A549 (cell line): ENCODE measurements at regions not wholly inside any gene's neighbourhood (a gene's known extent, or its start where the extent isn't known, plus 50 kb on each side); places are given as distances from the start of the nearest gene placed in this dataset.

Experiments used
- ATAC-seq, 2 experiments: fragments of 200-7000 bp in 1 of 2; fragments of >200 bp in 1 of 2; cut with Nextera tagmentation in 1 of 2; cut with Tn5 transposase in 1 of 2; 3 replicates each; pipeline versions ENCODE4 v1.8.0 to v1.9.1; 2018 to 2020; ENCODE audit warnings: mild to moderate bottlenecking in 1 of 2, moderate library complexity in 1 of 2
- CTCF ChIA-PET: fragments of 300-600 bp; sonication (Branson Sonifier 250); formaldehyde crosslinking; extraction: SDS; loops from one replicate; lab custom pipeline; 2021; ENCODE audit warnings: antibody characterized with exemption, inconsistent platforms; lab: Yijun Ruan, JAX
- POLR2A ChIA-PET: fragments of 350-600 bp; formaldehyde crosslinking; extraction: SDS; loops from one replicate; lab custom pipeline; 2021; ENCODE audit warnings: antibody characterized with exemption, inconsistent platforms; lab: Yijun Ruan, JAX
- DNase-seq, 2 experiments: peaks; one replicate each; pipeline versions ENCODE4 v3.0.0 to v3.0.0-alpha.2; 2011 to 2016; ENCODE audit warnings: low read depth in 1 of 2, low spot score in 1 of 2
- FAIRE-seq: peaks from 2 replicates; lab custom pipeline; 2011; peaks lifted over from hg19 to GRCh38; lab: Jason Lieb, UNC
- H3K27ac ChIP-seq, 2 experiments: fragments of >200 bp; sonication (Bioruptor Twin); formaldehyde crosslinking; 3 replicates each; pipeline ENCODE4 v1.5.1; 2016 to 2017
- H3K4me1 ChIP-seq: fragments of >200 bp; sonication (Bioruptor Twin); formaldehyde crosslinking; 3 replicates; pipeline ENCODE4 v1.6.1; 2016
- H3K4me2 ChIP-seq: fragments of >200 bp; sonication (Bioruptor Twin); formaldehyde crosslinking; 3 replicates; pipeline ENCODE4 v1.6.1; 2016
- H3K4me3 ChIP-seq: fragments of >200 bp; sonication (Bioruptor Twin); formaldehyde crosslinking; 3 replicates; pipeline ENCODE4 v1.5.1; 2016
- H3K9me3 ChIP-seq: fragments of >200 bp; sonication (Bioruptor Twin); formaldehyde crosslinking; 3 replicates; pipeline ENCODE4 v1.6.1; 2016
- CBX2 ChIP-seq: fragments of 200-600 bp; sonication (generic); IDR thresholded peaks from 2 replicates; pipeline ENCODE4 v1.6.1; 2016; ENCODE audit warnings: low read depth, mild to moderate bottlenecking, borderline replicate concordance
- CHD2 ChIP-seq: fragments of 150-350 bp; IDR thresholded peaks from 2 replicates; pipeline ENCODE4 v1.6.1; 2014; ENCODE audit warnings: low read length; ENCODE audit not compliant: partially characterized antibody
- CHD4 ChIP-seq: fragments of 200-600 bp; sonication (generic); IDR thresholded peaks from 2 replicates; pipeline ENCODE4 v1.6.1; 2016; ENCODE audit warnings: antibody characterized with exemption, mild to moderate bottlenecking, borderline replicate concordance
- EHF ChIP-seq: fragments of 250-450 bp; sonication (Bioruptor Pico); IDR thresholded peaks from 2 replicates; pipeline ENCODE4 v1.5.0; 2020; ENCODE audit warnings: mild to moderate bottlenecking
- ESRRA ChIP-seq: fragments of 150-350 bp; IDR thresholded peaks from 2 replicates; pipeline ENCODE4 v1.6.1; 2014; ENCODE audit warnings: mild to moderate bottlenecking, low read length, borderline replicate concordance
- HOXA7 ChIP-seq: fragments of 250-450 bp; sonication (Bioruptor Pico); IDR thresholded peaks from 2 replicates; pipeline ENCODE4 v1.5.0; 2020; ENCODE audit warnings: mild to moderate bottlenecking, moderate library complexity
- HOXB13 ChIP-seq: fragments of 250-450 bp; sonication (Bioruptor Pico); IDR thresholded peaks from 2 replicates; pipeline ENCODE4 v1.5.0; 2020; ENCODE audit warnings: low read depth, mild to moderate bottlenecking, moderate library complexity
- JUN ChIP-seq, 2 experiments: fragments of >200 bp; sonication (Bioruptor Twin); formaldehyde crosslinking; IDR thresholded peaks; 2 replicates in 1 of 2; 3 replicates in 1 of 2; pipeline ENCODE4 v1.6.1; 2016 to 2017
- KDM1A ChIP-seq: fragments of 200-600 bp; sonication (generic); IDR thresholded peaks from 2 replicates; pipeline ENCODE4 v1.6.1; 2016; ENCODE audit warnings: low read depth, mild to moderate bottlenecking
- MAZ ChIP-seq: fragments of 150-350 bp; IDR thresholded peaks from 2 replicates; pipeline ENCODE4 v1.6.1; 2014; ENCODE audit warnings: antibody characterized with exemption, low read depth, low read length, borderline replicate concordance
- MYC ChIP-seq: IDR thresholded peaks from 2 replicates; pipeline ENCODE4 v1.6.1; 2012; ENCODE audit warnings: mild to moderate bottlenecking, inconsistent platforms, low read length, improper control_type of control experiment, borderline replicate concordance
- NR3C1 ChIP-seq: fragments of >200 bp; sonication (Bioruptor Twin); formaldehyde crosslinking; IDR thresholded peaks from 3 replicates; pipeline ENCODE4 v1.6.1; 2017
- RARB ChIP-seq: fragments of 250-450 bp; sonication (Bioruptor Pico); IDR thresholded peaks from 2 replicates; pipeline ENCODE4 v1.8.0; 2021; ENCODE audit warnings: mild to moderate bottlenecking, moderate library complexity
- RCOR1 ChIP-seq: fragments of 150-350 bp; IDR thresholded peaks from 2 replicates; pipeline ENCODE4 v1.6.1; 2014; ENCODE audit warnings: antibody characterized with exemption, low read length, low read depth
- SMC3 ChIP-seq: fragments of >200 bp; sonication (Bioruptor Twin); formaldehyde crosslinking; IDR thresholded peaks from 3 replicates; pipeline ENCODE4 v1.6.1; 2018; ENCODE audit warnings: inconsistent platforms
- TP53 ChIP-seq: fragments of 250-450 bp; sonication (Bioruptor Pico); IDR thresholded peaks from 2 replicates; pipeline ENCODE4 v1.5.0; 2021; ENCODE audit warnings: mild to moderate bottlenecking, moderate library complexity
- ZFP36 ChIP-seq: fragments of 450-650 bp; IDR thresholded peaks from 2 replicates; pipeline ENCODE4 v1.6.1; 2014; ENCODE audit warnings: borderline replicate concordance; ENCODE audit not compliant: partially characterized antibody
- WGBS: methylation state at CpG from one replicate; pipeline ENCODE4 v1.1.6; 2017; ENCODE audit errors: missing lambda C conversion rate; 5-methylcytosine and 5-hydroxymethylcytosine counted together
- TF ChIP-seq, protein P1 (sequence below): fragments of >200 bp; sonication (Bioruptor Twin); formaldehyde crosslinking; IDR thresholded peaks from 3 replicates; pipeline ENCODE4 v1.5.1; 2016
- TF ChIP-seq, protein P2 (sequence below): fragments of >200 bp; sonication (Bioruptor Twin); formaldehyde crosslinking; IDR thresholded peaks from 3 replicates; pipeline ENCODE4 v1.6.1; 2016
- TF ChIP-seq, protein P3 (sequence below): IDR thresholded peaks from 2 replicates; pipeline ENCODE4 v1.6.1; 2012; ENCODE audit warnings: low read depth, borderline replicate concordance
- TF ChIP-seq, protein P4 (sequence below): fragments of 200-600 bp; sonication (generic); IDR thresholded peaks from 2 replicates; pipeline ENCODE4 v1.6.1; 2016; ENCODE audit warnings: antibody characterized with exemption, mild to moderate bottlenecking, moderate library complexity
- TF ChIP-seq, protein P5 (sequence below): fragments of 150-350 bp; IDR thresholded peaks from 2 replicates; pipeline ENCODE4 v1.6.1; 2014; ENCODE audit warnings: low read depth, mild to moderate bottlenecking, low read length
- TF ChIP-seq, protein P6 (sequence below): fragments of 250-450 bp; sonication (Bioruptor Pico); IDR thresholded peaks from 2 replicates; pipeline ENCODE4 v1.5.0; 2020; ENCODE audit warnings: low read depth, mild to moderate bottlenecking, moderate library complexity

DNA sequence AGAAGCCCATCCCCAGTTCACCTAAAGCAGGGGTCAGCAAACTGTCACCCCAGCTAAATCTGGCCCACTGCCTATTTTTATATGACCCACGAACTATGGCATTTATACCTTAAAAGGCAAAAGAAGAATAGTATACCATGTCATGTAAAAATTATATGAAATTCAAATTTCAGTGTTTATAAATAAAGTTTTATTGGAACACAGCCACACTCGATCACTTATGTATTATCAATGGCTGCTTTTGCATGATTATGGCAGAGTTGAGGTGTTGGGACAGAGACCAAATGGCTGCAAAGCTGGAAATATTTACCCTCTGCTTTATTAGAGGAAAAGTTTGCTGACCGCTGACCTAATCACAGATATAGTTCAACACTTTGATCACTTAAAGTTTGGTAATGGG is 59.2 kb upstream of the GATB start:
- CTCF ChIA-PET = interaction anchor here (1.3 kb wide), 1 partner anchor 18 kb away, joined by 3 read pairs; no protein-coding TSS in a partner anchor
- TF ChIP-seq CHD4 = no peak
- TF ChIP-seq, protein P1, sequence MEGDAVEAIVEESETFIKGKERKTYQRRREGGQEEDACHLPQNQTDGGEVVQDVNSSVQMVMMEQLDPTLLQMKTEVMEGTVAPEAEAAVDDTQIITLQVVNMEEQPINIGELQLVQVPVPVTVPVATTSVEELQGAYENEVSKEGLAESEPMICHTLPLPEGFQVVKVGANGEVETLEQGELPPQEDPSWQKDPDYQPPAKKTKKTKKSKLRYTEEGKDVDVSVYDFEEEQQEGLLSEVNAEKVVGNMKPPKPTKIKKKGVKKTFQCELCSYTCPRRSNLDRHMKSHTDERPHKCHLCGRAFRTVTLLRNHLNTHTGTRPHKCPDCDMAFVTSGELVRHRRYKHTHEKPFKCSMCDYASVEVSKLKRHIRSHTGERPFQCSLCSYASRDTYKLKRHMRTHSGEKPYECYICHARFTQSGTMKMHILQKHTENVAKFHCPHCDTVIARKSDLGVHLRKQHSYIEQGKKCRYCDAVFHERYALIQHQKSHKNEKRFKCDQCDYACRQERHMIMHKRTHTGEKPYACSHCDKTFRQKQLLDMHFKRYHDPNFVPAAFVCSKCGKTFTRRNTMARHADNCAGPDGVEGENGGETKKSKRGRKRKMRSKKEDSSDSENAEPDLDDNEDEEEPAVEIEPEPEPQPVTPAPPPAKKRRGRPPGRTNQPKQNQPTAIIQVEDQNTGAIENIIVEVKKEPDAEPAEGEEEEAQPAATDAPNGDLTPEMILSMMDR = no peak
- TF ChIP-seq MYC = no peak
- TF ChIP-seq HOXB13 = no peak
- TF ChIP-seq EHF (CRISPR knock-in tag) = no peak
- no peak for TF ChIP-seq ZFP36
- TF ChIP-seq TP53 = no peak
- no peak for TF ChIP-seq RCOR1
- no peak for TF ChIP-seq NR3C1
- TF ChIP-seq, protein P2, sequence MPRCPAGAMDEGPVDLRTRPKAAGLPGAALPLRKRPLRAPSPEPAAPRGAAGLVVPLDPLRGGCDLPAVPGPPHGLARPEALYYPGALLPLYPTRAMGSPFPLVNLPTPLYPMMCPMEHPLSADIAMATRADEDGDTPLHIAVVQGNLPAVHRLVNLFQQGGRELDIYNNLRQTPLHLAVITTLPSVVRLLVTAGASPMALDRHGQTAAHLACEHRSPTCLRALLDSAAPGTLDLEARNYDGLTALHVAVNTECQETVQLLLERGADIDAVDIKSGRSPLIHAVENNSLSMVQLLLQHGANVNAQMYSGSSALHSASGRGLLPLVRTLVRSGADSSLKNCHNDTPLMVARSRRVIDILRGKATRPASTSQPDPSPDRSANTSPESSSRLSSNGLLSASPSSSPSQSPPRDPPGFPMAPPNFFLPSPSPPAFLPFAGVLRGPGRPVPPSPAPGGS = no peak
- ATAC-seq (no peak), DNase-seq (no peak), FAIRE-seq (no peak)
- WGBS = 25% methylated on average over 3 of the region's 3 CpGs
- H3K9me3 ChIP-seq = no peaks in the 10 kb centered on the region
- POLR2A ChIA-PET = no interaction called here
- H3K27ac ChIP-seq = no peak overlapping the region
- H3K4me3 ChIP-seq = no peak overlapping the region
- no peaks in the 10 kb centered on the region for H3K4me1 ChIP-seq
- H3K4me2 ChIP-seq = no peak overlapping the region

DNA sequence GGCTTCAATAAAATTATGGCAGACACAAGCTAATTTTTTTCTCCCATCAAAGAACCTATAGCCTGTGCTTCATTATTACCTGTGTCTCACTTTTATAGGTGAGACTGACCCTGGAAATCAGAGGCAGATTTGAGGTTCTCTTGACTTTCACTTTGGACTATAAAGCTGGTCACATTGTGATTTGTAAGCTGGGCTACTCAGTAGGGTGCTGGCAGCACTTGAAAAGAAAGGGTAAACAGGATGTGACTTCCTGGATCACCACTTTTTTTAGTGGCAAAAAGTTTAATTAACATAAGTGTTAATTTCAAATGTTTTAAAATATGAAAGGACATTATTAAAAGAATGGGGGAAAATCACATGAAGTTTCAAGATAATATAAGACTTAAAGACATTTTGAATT is 50.6 kb upstream of the GATB start:
- Histone ChIP-seq H3K4me1 (no peaks in the 10 kb centered on the region), H3K9me3 (no peaks in the 10 kb centered on the region), H3K4me3 (no peak overlapping the region), H3K27ac (no peak overlapping the region), H3K4me2 (no peak overlapping the region)
- TF ChIP-seq, protein P3, sequence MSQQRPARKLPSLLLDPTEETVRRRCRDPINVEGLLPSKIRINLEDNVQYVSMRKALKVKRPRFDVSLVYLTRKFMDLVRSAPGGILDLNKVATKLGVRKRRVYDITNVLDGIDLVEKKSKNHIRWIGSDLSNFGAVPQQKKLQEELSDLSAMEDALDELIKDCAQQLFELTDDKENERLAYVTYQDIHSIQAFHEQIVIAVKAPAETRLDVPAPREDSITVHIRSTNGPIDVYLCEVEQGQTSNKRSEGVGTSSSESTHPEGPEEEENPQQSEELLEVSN = no peak
- TF ChIP-seq SMC3 (no peak), RARB (no peak), TP53 (no peak), RCOR1 (no peak), HOXA7 (CRISPR knock-in tag) (no peak), ESRRA (no peak), KDM1A (no peak), CHD2 (no peak), MAZ (no peak), JUN (IDR thresholded peaks at IDR 0.05) (no peak), CBX2 (no peak), HOXB13 (no peak)
- TF ChIP-seq, protein P4, sequence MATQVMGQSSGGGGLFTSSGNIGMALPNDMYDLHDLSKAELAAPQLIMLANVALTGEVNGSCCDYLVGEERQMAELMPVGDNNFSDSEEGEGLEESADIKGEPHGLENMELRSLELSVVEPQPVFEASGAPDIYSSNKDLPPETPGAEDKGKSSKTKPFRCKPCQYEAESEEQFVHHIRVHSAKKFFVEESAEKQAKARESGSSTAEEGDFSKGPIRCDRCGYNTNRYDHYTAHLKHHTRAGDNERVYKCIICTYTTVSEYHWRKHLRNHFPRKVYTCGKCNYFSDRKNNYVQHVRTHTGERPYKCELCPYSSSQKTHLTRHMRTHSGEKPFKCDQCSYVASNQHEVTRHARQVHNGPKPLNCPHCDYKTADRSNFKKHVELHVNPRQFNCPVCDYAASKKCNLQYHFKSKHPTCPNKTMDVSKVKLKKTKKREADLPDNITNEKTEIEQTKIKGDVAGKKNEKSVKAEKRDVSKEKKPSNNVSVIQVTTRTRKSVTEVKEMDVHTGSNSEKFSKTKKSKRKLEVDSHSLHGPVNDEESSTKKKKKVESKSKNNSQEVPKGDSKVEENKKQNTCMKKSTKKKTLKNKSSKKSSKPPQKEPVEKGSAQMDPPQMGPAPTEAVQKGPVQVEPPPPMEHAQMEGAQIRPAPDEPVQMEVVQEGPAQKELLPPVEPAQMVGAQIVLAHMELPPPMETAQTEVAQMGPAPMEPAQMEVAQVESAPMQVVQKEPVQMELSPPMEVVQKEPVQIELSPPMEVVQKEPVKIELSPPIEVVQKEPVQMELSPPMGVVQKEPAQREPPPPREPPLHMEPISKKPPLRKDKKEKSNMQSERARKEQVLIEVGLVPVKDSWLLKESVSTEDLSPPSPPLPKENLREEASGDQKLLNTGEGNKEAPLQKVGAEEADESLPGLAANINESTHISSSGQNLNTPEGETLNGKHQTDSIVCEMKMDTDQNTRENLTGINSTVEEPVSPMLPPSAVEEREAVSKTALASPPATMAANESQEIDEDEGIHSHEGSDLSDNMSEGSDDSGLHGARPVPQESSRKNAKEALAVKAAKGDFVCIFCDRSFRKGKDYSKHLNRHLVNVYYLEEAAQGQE = no peak
- TF ChIP-seq, protein P5, sequence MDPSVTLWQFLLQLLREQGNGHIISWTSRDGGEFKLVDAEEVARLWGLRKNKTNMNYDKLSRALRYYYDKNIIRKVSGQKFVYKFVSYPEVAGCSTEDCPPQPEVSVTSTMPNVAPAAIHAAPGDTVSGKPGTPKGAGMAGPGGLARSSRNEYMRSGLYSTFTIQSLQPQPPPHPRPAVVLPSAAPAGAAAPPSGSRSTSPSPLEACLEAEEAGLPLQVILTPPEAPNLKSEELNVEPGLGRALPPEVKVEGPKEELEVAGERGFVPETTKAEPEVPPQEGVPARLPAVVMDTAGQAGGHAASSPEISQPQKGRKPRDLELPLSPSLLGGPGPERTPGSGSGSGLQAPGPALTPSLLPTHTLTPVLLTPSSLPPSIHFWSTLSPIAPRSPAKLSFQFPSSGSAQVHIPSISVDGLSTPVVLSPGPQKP = no peak
- TF ChIP-seq, protein P6, sequence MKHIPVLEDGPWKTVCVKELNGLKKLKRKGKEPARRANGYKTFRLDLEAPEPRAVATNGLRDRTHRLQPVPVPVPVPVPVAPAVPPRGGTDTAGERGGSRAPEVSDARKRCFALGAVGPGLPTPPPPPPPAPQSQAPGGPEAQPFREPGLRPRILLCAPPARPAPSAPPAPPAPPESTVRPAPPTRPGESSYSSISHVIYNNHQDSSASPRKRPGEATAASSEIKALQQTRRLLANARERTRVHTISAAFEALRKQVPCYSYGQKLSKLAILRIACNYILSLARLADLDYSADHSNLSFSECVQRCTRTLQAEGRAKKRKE = no peak
- POLR2A ChIA-PET = no interaction called here
- FAIRE-seq (no peak), DNase-seq (no peak), ATAC-seq (no peak)
- CTCF ChIA-PET = interaction anchor here (1.6 to 1.8 kb wide), 2 partner anchors 10 to 11 kb away, joined by 5 to 6 read pairs; no protein-coding TSS in a partner anchor
